Spleen (tissue), 11 donors: ENCODE measurements at regions not wholly inside any gene's neighbourhood (a gene's known extent, or its start where the extent isn't known, plus 50 kb on each side); places are given as distances from the start of the nearest gene placed in this dataset.

Experiments used
- DNase-seq: peaks from one replicate; pipeline ENCODE4 v3.0.0-alpha.2; 2020
- H3K27ac ChIP-seq, 8 donors: fragments of 200-600 bp; sonication (generic) in 7 of 8; 1 replicate in 4 of 8; 2 replicates in 4 of 8; pipeline versions ENCODE4 v1.5.0 to v1.8.0; 2016 to 2021; ENCODE audit warnings: inconsistent platforms in 4 of 8, mild to moderate bottlenecking in 4 of 8, moderate library complexity in 1 of 8
- H3K27me3 ChIP-seq, 7 donors: fragments of 200-600 bp; sonication (generic) in 6 of 7; replicated peaks in 1 of 7; 1 replicate in 4 of 7; 2 replicates in 3 of 7; pipeline versions ENCODE4 v1.5.0 to v1.8.0; 2016 to 2021; ENCODE audit warnings: inconsistent platforms in 3 of 7, mild to moderate bottlenecking in 1 of 7
- H3K36me3 ChIP-seq, 6 donors: fragments of 200-600 bp; sonication (generic) in 5 of 6; 1 replicate in 4 of 6; 2 replicates in 2 of 6; pipeline versions ENCODE4 v1.5.0 to v1.8.0; 2016 to 2021; ENCODE audit warnings: inconsistent platforms in 2 of 6
- H3K4me1 ChIP-seq, 6 donors: fragments of 200-600 bp; sonication (generic) in 5 of 6; 1 replicate in 3 of 6; 2 replicates in 3 of 6; pipeline versions ENCODE4 v1.5.0 to v1.8.0; 2016 to 2021; ENCODE audit warnings: inconsistent platforms in 3 of 6
- H3K4me3 ChIP-seq, 8 donors: fragments of 200-600 bp; sonication (generic) in 7 of 8; 1 replicate in 4 of 8; 2 replicates in 4 of 8; pipeline versions ENCODE4 v1.5.0 to v1.8.0; 2016 to 2021; ENCODE audit warnings: inconsistent platforms in 4 of 8, mild to moderate bottlenecking in 4 of 8, moderate library complexity in 2 of 8
- H3K9me3 ChIP-seq, 8 donors: fragments of 200-600 bp; sonication (generic) in 7 of 8; 1 replicate in 4 of 8; 2 replicates in 4 of 8; pipeline versions ENCODE4 v1.5.0 to v1.8.0; 2016 to 2021; ENCODE audit warnings: inconsistent platforms in 4 of 8
- POLR2A ChIP-seq, 3 donors: fragments of 450-650 bp; IDR thresholded peaks; one replicate each; pipeline ENCODE4 v1.5.1; 2017; ENCODE audit warnings: antibody characterized with exemption in 3 of 3, mild to moderate bottlenecking in 1 of 3
- POLR2AphosphoS5 ChIP-seq, 3 donors: sonication (generic); formaldehyde crosslinking; IDR thresholded peaks; one replicate each; pipeline ENCODE4 v1.5.1; 2017; ENCODE audit warnings: antibody characterized with exemption in 3 of 3
- WGBS, 5 donors: extraction: QIAGEN DNeasy Blood & Tissue Kit in 3 of 5; methylation state at CpG; one replicate each; pipeline versions ENCODE4 v1.1.5 to v1.1.7; 2013 to 2018; 5-methylcytosine and 5-hydroxymethylcytosine counted together
- intact Hi-C: fragments of 100-400 bp; cut with DNase I; formaldehyde crosslinking; loops from one replicate; pipeline ENCODE4 v1.15.0; 2023; ENCODE audit warnings: low total_unique reads
- TF ChIP-seq, protein P1 (sequence below), 11 experiments: fragments of 200-600 bp in 7 of 11; fragments of 450-650 bp in 4 of 11; sonication (generic) in 4 of 11; IDR thresholded peaks in 8 of 11; conservative IDR thresholded peaks in 3 of 11; 1 replicate in 7 of 11; 2 replicates in 4 of 11; pipeline versions ENCODE4 v1.4.0 to v1.8.0; 2016 to 2021; ENCODE audit warnings: antibody characterized with exemption in 11 of 11, inconsistent platforms in 4 of 11, mild to moderate bottlenecking in 1 of 11
- donor health status: healthy with polysubstance abuse.
- donor health status: DM: no; HTN: no; CAD: no; lungs with moderate emphysema.
- donor health status: DM: no; HTN: no; CAD: no.
- donor health status: Bipolar disorder and iron deficiency.
- donor health status: healthy.
- donor health status: DM: no; HTN: no; CAD: no.
- donor health status: DM: yes; HTN: yes; CAD: no.

DNA sequence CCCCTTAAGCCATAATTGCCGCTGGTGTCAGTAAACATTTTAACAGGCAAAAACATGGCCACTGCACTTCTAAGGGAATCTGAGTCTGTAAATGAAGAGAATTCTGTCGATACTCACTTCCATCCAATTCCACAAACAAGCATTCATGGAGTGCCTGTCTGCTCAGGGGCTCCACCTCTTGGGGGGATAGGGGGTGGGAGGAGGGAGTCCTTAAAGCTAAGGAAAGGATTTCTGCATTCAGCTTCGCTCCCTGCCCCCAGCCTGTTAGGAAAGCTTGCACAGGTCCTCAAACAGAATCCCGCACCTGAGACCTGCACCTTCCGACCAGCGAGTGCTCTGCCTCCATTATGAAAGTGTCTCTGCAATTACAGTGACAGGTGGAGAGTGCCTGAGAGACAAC, 130.2 kb upstream of the KIT start:
- H3K27me3 ChIP-seq: no peaks in the 10 kb centered on the region
- no peak overlapping the region for H3K4me3 ChIP-seq
- H3K9me3 ChIP-seq: peaks cover 0 to 5% (median 0%) of the 10 kb centered on the region in 8 donors
- no peak overlapping the region for H3K27ac ChIP-seq
- TF ChIP-seq POLR2AphosphoS5 (IDR thresholded peaks at IDR 0.05): no peak
- TF ChIP-seq POLR2A (IDR thresholded peaks at IDR 0.05): no peak
- TF ChIP-seq, protein P1, sequence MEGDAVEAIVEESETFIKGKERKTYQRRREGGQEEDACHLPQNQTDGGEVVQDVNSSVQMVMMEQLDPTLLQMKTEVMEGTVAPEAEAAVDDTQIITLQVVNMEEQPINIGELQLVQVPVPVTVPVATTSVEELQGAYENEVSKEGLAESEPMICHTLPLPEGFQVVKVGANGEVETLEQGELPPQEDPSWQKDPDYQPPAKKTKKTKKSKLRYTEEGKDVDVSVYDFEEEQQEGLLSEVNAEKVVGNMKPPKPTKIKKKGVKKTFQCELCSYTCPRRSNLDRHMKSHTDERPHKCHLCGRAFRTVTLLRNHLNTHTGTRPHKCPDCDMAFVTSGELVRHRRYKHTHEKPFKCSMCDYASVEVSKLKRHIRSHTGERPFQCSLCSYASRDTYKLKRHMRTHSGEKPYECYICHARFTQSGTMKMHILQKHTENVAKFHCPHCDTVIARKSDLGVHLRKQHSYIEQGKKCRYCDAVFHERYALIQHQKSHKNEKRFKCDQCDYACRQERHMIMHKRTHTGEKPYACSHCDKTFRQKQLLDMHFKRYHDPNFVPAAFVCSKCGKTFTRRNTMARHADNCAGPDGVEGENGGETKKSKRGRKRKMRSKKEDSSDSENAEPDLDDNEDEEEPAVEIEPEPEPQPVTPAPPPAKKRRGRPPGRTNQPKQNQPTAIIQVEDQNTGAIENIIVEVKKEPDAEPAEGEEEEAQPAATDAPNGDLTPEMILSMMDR (IDR thresholded peaks at IDR 0.05 in 8 of 11, conservative IDR thresholded peaks at IDR 0.05 in 3 of 11): no peak
- no peaks in the 10 kb centered on the region for H3K4me1 ChIP-seq
- 85 to 92% (median 89%) methylated on average over 6 of the region's 6 CpGs for WGBS, 5 donors
- intact Hi-C loops: no loop called here
- DNase-seq: no peak
- no peaks in the 10 kb centered on the region for H3K36me3 ChIP-seq

DNA sequence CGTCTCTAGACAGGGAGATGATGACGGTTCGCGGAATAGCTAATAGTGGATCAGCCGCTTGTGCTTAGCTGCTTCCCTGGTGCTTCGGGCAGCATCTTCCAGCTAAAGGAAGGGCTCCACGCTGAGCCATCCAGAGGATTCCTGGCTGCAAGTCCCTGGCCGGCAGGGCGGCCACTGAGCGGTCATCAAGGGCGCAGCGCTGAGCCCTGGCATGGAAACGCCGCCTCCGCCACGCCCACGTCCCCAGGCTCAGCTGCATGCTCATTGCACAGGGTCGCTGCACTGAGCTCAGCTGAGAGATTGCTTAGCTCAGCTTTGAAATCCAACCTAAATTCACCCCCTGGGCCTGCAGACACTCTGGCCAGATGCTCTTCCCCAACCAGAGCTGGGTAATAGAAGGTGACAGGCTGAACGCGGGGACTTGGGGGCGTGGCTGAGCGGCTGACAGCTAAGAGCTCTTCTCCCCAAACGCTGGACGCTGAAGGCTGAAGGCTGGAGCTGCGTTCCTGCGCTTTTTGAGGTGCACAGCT, 118.2 kb upstream of the KIT start:
- Histone ChIP-seq H3K27me3 (peaks cover 0 to 11% (median 0%) of the 10 kb centered on the region in 7 donors), H3K36me3 (no peaks in the 10 kb centered on the region), H3K9me3 (no peaks in the 10 kb centered on the region), H3K4me1 (peaks cover 0 to 11% (median 8%) of the 10 kb centered on the region in 6 donors), H3K4me3 (peak overlapping the region; percentile 18 to 65 (median 32)), H3K27ac (no peak overlapping the region)
- DNase-seq: peak; percentile 85
- no peak for TF ChIP-seq POLR2A (IDR thresholded peaks at IDR 0.05)
- TF ChIP-seq POLR2AphosphoS5 (IDR thresholded peaks at IDR 0.05): peak in 2 of 3 donors; percentile 62 to 64
- TF ChIP-seq, protein P1 (IDR thresholded peaks at IDR 0.05 in 8 of 11, conservative IDR thresholded peaks at IDR 0.05 in 3 of 11): peak in 3 of 11 experiments; percentile 8 to 30 (median 17)
- intact Hi-C loops: no loop called here
- 8 to 16% (median 12%) methylated on average over 15 to 26 of the region's 26 CpGs for WGBS, 5 donors

DNA sequence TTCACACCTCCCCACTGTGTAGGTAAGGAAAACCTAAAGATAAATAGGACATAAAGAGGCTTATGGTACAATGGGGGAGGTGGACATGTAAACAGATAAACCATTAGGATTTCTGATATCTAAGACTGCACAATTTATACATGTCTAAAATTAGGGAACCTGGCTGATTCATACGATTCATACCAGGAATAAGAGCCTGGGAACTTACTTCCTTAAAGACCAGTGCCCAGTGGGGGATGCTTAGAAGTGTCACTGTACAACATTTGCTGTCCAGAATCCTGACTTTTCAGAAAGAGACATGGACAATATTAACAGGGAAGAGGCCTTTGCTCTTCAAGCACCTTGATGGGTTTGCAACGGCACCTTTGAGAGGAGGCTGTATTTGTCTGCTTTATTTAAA, 116.8 kb upstream of the KIT start:
- Histone ChIP-seq H3K36me3 (no peaks in the 10 kb centered on the region), H3K4me3 (no peak overlapping the region), H3K4me1 (peaks cover 0 to 11% (median 8%) of the 10 kb centered on the region in 6 donors), H3K27me3 (peaks cover 0 to 11% (median 0%) of the 10 kb centered on the region in 7 donors), H3K9me3 (no peaks in the 10 kb centered on the region), H3K27ac (no peak overlapping the region)
- WGBS, 5 donors: 51 to 74% (median 62%) methylated on average over 2 of the region's 2 CpGs
- no peak for DNase-seq
- intact Hi-C loops: no loop called here
- TF ChIP-seq POLR2AphosphoS5 (IDR thresholded peaks at IDR 0.05) (no peak), POLR2A (IDR thresholded peaks at IDR 0.05) (no peak)
- TF ChIP-seq, protein P1 (IDR thresholded peaks at IDR 0.05 in 8 of 11, conservative IDR thresholded peaks at IDR 0.05 in 3 of 11): no peak

DNA sequence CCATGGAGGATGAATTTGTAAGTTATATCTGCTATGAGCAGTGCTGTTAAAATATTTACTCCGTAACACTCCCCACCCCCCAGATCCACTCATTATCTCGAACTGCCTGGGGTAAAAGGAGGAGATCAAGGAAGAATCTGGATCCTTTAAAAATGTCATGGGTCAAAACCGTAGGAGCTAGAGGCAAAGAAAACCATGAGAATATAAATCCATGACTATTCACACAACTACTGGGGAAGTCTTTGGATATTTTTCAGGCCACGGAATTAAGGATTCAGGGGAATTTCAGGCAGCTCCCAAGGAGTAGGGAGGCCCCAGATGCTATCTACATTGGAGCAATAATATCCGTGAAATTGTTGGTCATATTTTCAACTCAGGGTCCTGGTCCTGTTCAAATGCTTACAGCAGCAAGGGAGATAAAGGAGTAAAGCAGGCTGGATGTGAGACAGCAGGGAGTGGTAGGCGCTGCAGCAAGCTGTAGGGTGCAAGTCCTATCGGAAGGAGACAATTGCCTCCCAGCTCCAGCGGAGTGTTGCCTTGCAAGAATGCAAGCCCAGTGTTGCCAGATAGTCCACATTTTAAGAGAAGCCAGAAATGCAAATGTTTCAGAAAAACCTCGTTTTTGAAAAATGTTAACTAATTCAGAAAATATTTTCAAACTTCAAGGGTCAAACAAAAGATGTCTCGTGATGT, 116.2 kb upstream of the KIT start:
- no peaks in the 10 kb centered on the region for H3K9me3 ChIP-seq
- TF ChIP-seq, protein P1 (IDR thresholded peaks at IDR 0.05 in 8 of 11, conservative IDR thresholded peaks at IDR 0.05 in 3 of 11): no peak
- TF ChIP-seq POLR2A (IDR thresholded peaks at IDR 0.05) (no peak), POLR2AphosphoS5 (IDR thresholded peaks at IDR 0.05) (no peak)
- no peak for DNase-seq
- no peak overlapping the region for H3K4me3 ChIP-seq
- H3K27ac ChIP-seq: no peak overlapping the region
- peaks cover 0 to 11% (median 8%) of the 10 kb centered on the region in 6 donors for H3K4me1 ChIP-seq
- intact Hi-C loops: no loop called here
- peaks cover 0 to 11% (median 0%) of the 10 kb centered on the region in 7 donors for H3K27me3 ChIP-seq
- WGBS, 5 donors: 81 to 90% (median 83%) methylated on average over 10 of the region's 10 CpGs
- no peaks in the 10 kb centered on the region for H3K36me3 ChIP-seq
